H1 (cell line): ENCODE measurements at regions not wholly inside any gene's neighbourhood (a gene's known extent, or its start where the extent isn't known, plus 50 kb on each side); places are given as distances from the start of the nearest gene placed in this dataset.

Source experiments
- CTCF ChIA-PET: fragments of 300-600 bp; sonication (Branson Sonifier 250); formaldehyde crosslinking; loops from one replicate; lab custom pipeline; 2021; ENCODE audit not compliant: partially characterized antibody; lab: Charles Lee
- POLR2A ChIA-PET: fragments of 300-600 bp; sonication (Branson Sonifier 250); formaldehyde crosslinking; loops from one replicate; lab custom pipeline; 2021; ENCODE audit warnings: inconsistent platforms; ENCODE audit not compliant: partially characterized antibody; lab: Charles Lee
- DNase-seq, 2 experiments: peaks; one replicate each; pipeline versions ENCODE4 v3.0.0 to v3.0.0-alpha.2; 2010 to 2022; ENCODE audit warnings: low spot score in 2 of 2, low read depth in 1 of 2, mixed read lengths in 1 of 2
- FAIRE-seq: peaks from 2 replicates; lab custom pipeline; 2011; peaks lifted over from hg19 to GRCh38; lab: Jason Lieb, UNC
- H2AFZ ChIP-seq: 2 replicates; pipeline ENCODE4 v1.8.1; 2012; ENCODE audit warnings: low read length, inconsistent platforms
- H2AK5ac ChIP-seq: 2 replicates; pipeline ENCODE4 v1.6.1; 2013; ENCODE audit warnings: low read depth, low read length
- H2BK120ac ChIP-seq: replicated peaks from 2 replicates; pipeline ENCODE3; 2013; ENCODE audit warnings: low read depth, low read length, inconsistent platforms
- H2BK12ac ChIP-seq: 2 replicates; pipeline ENCODE4 v1.6.1; 2013; ENCODE audit warnings: low read depth, low read length
- H2BK15ac ChIP-seq: 2 replicates; pipeline ENCODE4 v1.6.1; 2013; ENCODE audit warnings: low read length
- H2BK20ac ChIP-seq: 2 replicates; pipeline ENCODE4 v1.6.1; 2013; ENCODE audit warnings: low read length
- H2BK5ac ChIP-seq: 2 replicates; pipeline ENCODE4 v1.6.1; 2013; ENCODE audit warnings: low read depth, low read length
- H3K14ac ChIP-seq: 2 replicates; pipeline ENCODE4 v1.6.1; 2013; ENCODE audit warnings: inconsistent platforms; ENCODE audit not compliant: insufficient read length
- H3K18ac ChIP-seq: 2 replicates; pipeline ENCODE4 v1.6.1; 2013; ENCODE audit warnings: low read length; ENCODE audit errors: extremely low read depth
- H3K23ac ChIP-seq: 2 replicates; pipeline ENCODE4 v1.6.1; 2013; ENCODE audit warnings: inconsistent platforms; ENCODE audit not compliant: insufficient read length
- H3K23me2 ChIP-seq: 2 replicates; pipeline ENCODE4 v1.6.1; 2013; ENCODE audit warnings: low read depth, low read length
- H3K27ac ChIP-seq: 2 replicates; pipeline ENCODE4 v1.6.1; 2011; ENCODE audit warnings: low read depth, low read length, inconsistent platforms
- H3K27me3 ChIP-seq, 4 experiments: replicated peaks in 1 of 4; 1 replicate in 1 of 4; 2 replicates in 3 of 4; pipeline versions ENCODE4 v1.6.1 to v1.8.1; 2011 to 2013; ENCODE audit warnings: low read length in 3 of 4, mild to moderate bottlenecking in 3 of 4, inconsistent platforms in 2 of 4, mixed read lengths in 2 of 4, moderate library complexity in 1 of 4; ENCODE audit not compliant: control insufficient read depth in 3 of 4, insufficient read depth in 3 of 4; ENCODE audit errors: extremely low read depth in 1 of 4
- H3K36me3 ChIP-seq, 4 experiments: 2 replicates each; pipeline versions ENCODE4 v1.6.1 to v1.8.1; 2011 to 2013; ENCODE audit warnings: mild to moderate bottlenecking in 4 of 4, low read length in 3 of 4, moderate library complexity in 2 of 4, control low read depth in 1 of 4, inconsistent platforms in 1 of 4; ENCODE audit not compliant: insufficient read depth in 4 of 4, control insufficient read depth in 2 of 4
- H3K4ac ChIP-seq: replicated peaks from 2 replicates; pipeline ENCODE3; 2013; ENCODE audit warnings: low read length, low read depth, mixed read lengths, inconsistent platforms; ENCODE audit not compliant: insufficient read length
- H3K4me1 ChIP-seq, 4 experiments: replicated peaks in 1 of 4; 1 replicate in 1 of 4; 2 replicates in 3 of 4; pipeline versions ENCODE4 v1.6.1 to v1.8.1; 2011 to 2013; ENCODE audit warnings: low read length in 3 of 4, inconsistent platforms in 2 of 4, mixed read lengths in 1 of 4; ENCODE audit not compliant: insufficient read depth in 4 of 4, control insufficient read depth in 3 of 4
- H3K4me2 ChIP-seq, 2 experiments: 2 replicates each; pipeline versions ENCODE4 v1.6.1 to v1.8.1; 2011 to 2013; ENCODE audit warnings: low read depth in 2 of 2, low read length in 2 of 2, control low read depth in 1 of 2, inconsistent platforms in 1 of 2, mild to moderate bottlenecking in 1 of 2; ENCODE audit not compliant: insufficient read depth in 1 of 2
- H3K4me3 ChIP-seq, 4 experiments: fragments of 200-600, 300-600 bp in 1 of 4; sonication (generic), shearing (Covaris generic), sonication (Bioruptor Twin) in 1 of 4; 2 replicates each; pipeline versions ENCODE4 v1.5.1 to v1.8.1; 2011 to 2016; ENCODE audit warnings: low read length in 4 of 4, low read depth in 3 of 4, control low read depth in 2 of 4, inconsistent platforms in 2 of 4, mild to moderate bottlenecking in 2 of 4, mixed read lengths in 1 of 4, moderate library complexity in 1 of 4; ENCODE audit not compliant: insufficient read depth in 2 of 4; ENCODE audit errors: extremely low read depth in 1 of 4
- H3K56ac ChIP-seq: replicated peaks from 2 replicates; pipeline ENCODE3; 2013; ENCODE audit warnings: low read depth, mild to moderate bottlenecking, mixed read lengths, low read length, inconsistent platforms; ENCODE audit not compliant: insufficient read length
- H3K79me1 ChIP-seq: 2 replicates; pipeline ENCODE4 v1.6.1; 2013; ENCODE audit warnings: low read depth, low read length, control low read depth
- H3K79me2 ChIP-seq, 2 experiments: 2 replicates each; pipeline versions ENCODE4 v1.6.1 to v1.8.1; 2012 to 2013; ENCODE audit warnings: low read length in 2 of 2, mild to moderate bottlenecking in 2 of 2, inconsistent platforms in 1 of 2; ENCODE audit not compliant: insufficient read depth in 2 of 2, control insufficient read depth in 1 of 2
- H3K9ac ChIP-seq, 4 experiments: replicated peaks in 1 of 4; 1 replicate in 1 of 4; 2 replicates in 3 of 4; pipeline versions ENCODE4 v1.6.1 to v1.8.1; 2011 to 2013; ENCODE audit warnings: low read depth in 3 of 4, low read length in 3 of 4, control low read depth in 2 of 4, mild to moderate bottlenecking in 2 of 4, moderate library complexity in 2 of 4, inconsistent platforms in 1 of 4; ENCODE audit errors: extremely low read depth in 1 of 4
- H3K9me3 ChIP-seq, 2 experiments: 2 replicates each; pipeline versions ENCODE4 v1.6.1 to v1.8.1; 2012 to 2013; ENCODE audit warnings: mild to moderate bottlenecking in 2 of 2, moderate library complexity in 2 of 2, control low read depth in 1 of 2, inconsistent platforms in 1 of 2, low read depth in 1 of 2, low read length in 1 of 2, mixed read lengths in 1 of 2; ENCODE audit not compliant: insufficient read depth in 2 of 2
- H4K20me1 ChIP-seq, 2 experiments: replicated peaks in 1 of 2; 2 replicates each; pipeline versions ENCODE3 to v1.8.1; 2011 to 2013; ENCODE audit warnings: inconsistent platforms in 2 of 2, low read length in 2 of 2, mild to moderate bottlenecking in 1 of 2; ENCODE audit not compliant: insufficient read depth in 2 of 2, control insufficient read depth in 1 of 2
- H4K5ac ChIP-seq: 2 replicates; pipeline ENCODE4 v1.6.1; 2013; ENCODE audit warnings: low read length, low read depth, mixed read lengths, inconsistent platforms; ENCODE audit not compliant: insufficient read length
- H4K8ac ChIP-seq: 2 replicates; pipeline ENCODE4 v1.8.0; 2013; ENCODE audit warnings: mild to moderate bottlenecking, moderate library complexity, low read length, inconsistent platforms; ENCODE audit not compliant: insufficient read depth; ENCODE audit errors: extremely low read depth
- H4K91ac ChIP-seq: replicated peaks from 2 replicates; pipeline ENCODE3; 2013; ENCODE audit warnings: low read length, mixed read lengths, inconsistent platforms; ENCODE audit not compliant: insufficient read length
- CEBPB ChIP-seq: IDR thresholded peaks from 2 replicates; pipeline ENCODE4 v1.6.1; 2012; ENCODE audit warnings: low read depth, low read length
- CREB1 ChIP-seq: IDR thresholded peaks from 2 replicates; pipeline ENCODE4 v1.6.1; 2012; ENCODE audit warnings: inconsistent platforms
- FOSL1 ChIP-seq: IDR thresholded peaks from 2 replicates; pipeline ENCODE4 v1.6.1; 2011; ENCODE audit warnings: mild to moderate bottlenecking, low read depth, low read length, moderate library complexity; ENCODE audit not compliant: insufficient read depth
- HDAC2 ChIP-seq, 2 experiments: fragments of 300-600 bp in 1 of 2; sonication (generic) in 1 of 2; IDR thresholded peaks; 2 replicates each; pipeline ENCODE4 v1.6.1; 2011 to 2012; ENCODE audit warnings: low read depth in 2 of 2, low read length in 2 of 2, mild to moderate bottlenecking in 2 of 2, moderate library complexity in 2 of 2, borderline replicate concordance in 1 of 2, inconsistent platforms in 1 of 2
- KDM4A ChIP-seq: IDR thresholded peaks from one replicate; pipeline ENCODE4 v1.7.1; 2012; ENCODE audit warnings: low read depth, mild to moderate bottlenecking, moderate library complexity, low read length, inconsistent platforms; ENCODE audit not compliant: severe bottlenecking
- KDM5A ChIP-seq: fragments of 200-600 bp; IDR thresholded peaks from 2 replicates; pipeline ENCODE4 v1.7.1; 2012; ENCODE audit warnings: mild to moderate bottlenecking, low read length, inconsistent platforms, mixed read lengths
- PHF8 ChIP-seq: fragments of 200-600 bp; sonication (generic); conservative IDR thresholded peaks from 2 replicates; pipeline ENCODE4 v1.7.1; 2012; ENCODE audit warnings: low read depth, mild to moderate bottlenecking, inconsistent platforms, low read length, moderate library complexity
- TAF7 ChIP-seq: optimal IDR thresholded peaks from 2 replicates; pipeline ENCODE3; 2011; ENCODE audit warnings: low read depth, mild to moderate bottlenecking, inconsistent platforms, low read length, moderate library complexity, borderline replicate concordance
- WGBS, 2 experiments: shearing (Covaris generic) in 1 of 2; methylation state at CpG; one replicate each; pipeline versions ENCODE4 v1.1.6 to v1.1.7; 2013 to 2015; ENCODE audit warnings: low lambda C conversion rate in 2 of 2, mixed read lengths in 2 of 2, inconsistent platforms in 1 of 2, low coverage in 1 of 2, missing lambda C conversion rate in 1 of 2; ENCODE audit not compliant: insufficient replicate concordance in 2 of 2, insufficient coverage in 1 of 2, insufficient read length in 1 of 2; ENCODE audit errors: extremely low coverage in 1 of 2, missing lambda C conversion rate in 1 of 2; 5-methylcytosine and 5-hydroxymethylcytosine counted together

DNA sequence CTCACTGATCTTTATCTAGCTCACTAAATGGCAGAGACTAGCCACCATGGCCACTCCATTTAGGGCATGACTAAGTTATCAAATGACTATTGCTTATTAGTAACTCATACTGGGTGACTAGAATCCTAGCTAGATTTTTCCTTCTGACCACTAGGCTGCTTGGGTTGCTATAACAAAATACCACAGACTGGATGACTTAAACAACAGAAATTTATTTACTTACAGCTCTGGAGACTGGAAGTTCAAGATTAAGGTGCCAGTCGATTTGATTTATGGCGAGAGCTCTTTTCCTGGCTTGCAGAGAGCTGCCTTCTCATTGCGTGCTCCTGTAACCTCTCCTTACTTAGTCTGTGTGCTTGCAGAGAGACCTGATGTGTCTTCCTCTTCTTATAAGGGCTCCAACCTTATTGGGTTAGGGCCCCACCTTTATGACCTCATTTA is 55.0 kb upstream of the APC start:
- Histone ChIP-seq H3K23ac (no peak overlapping the region), H3K36me3 (no peaks in the 10 kb centered on the region), H2BK12ac (no peak overlapping the region), H3K4me3 (no peak overlapping the region), H2AFZ (no peak overlapping the region), H3K23me2 (no peaks in the 10 kb centered on the region), H4K5ac (no peak overlapping the region), H2BK15ac (no peak overlapping the region), H3K56ac (no peak overlapping the region), H3K79me1 (no peaks in the 10 kb centered on the region), H2BK20ac (no peak overlapping the region), H3K79me2 (no peaks in the 10 kb centered on the region), H3K18ac (no peak overlapping the region), H4K8ac (no peak overlapping the region), H3K9ac (no peak overlapping the region), H2BK120ac (no peak overlapping the region), H4K20me1 (no peaks in the 10 kb centered on the region), H3K9me3 (no peaks in the 10 kb centered on the region), H3K4ac (no peak overlapping the region), H3K4me1 (no peaks in the 10 kb centered on the region; a peak in 1 of 7 replicates), H2BK5ac (no peak overlapping the region), H3K27ac (no peak overlapping the region), H3K14ac (no peak overlapping the region), H3K27me3 (peaks cover 0 to 1% (median 0%) of the 10 kb centered on the region in 4 experiments; a peak in 1 of 7 replicates), H4K91ac (no peak overlapping the region), H2AK5ac (no peak overlapping the region), H3K4me2 (no peak overlapping the region)
- ChIA-PET CTCF (interaction anchor here (0.7 to 1.3 kb wide), 4 partner anchors 9 to 132 kb away, joined by 3 to 7 read pairs (median 4); no protein-coding TSS in a partner anchor), POLR2A (no interaction called here)
- DNase-seq (no peak), FAIRE-seq (no peak)
- TF ChIP-seq TAF7 (no peak), KDM5A (no peak), KDM4A (no peak), PHF8 (no peak), CEBPB (no peak), CREB1 (no peak), HDAC2 (IDR thresholded peaks at IDR 0.05; ENCODE audit: borderline replicate concordance in 1 of 2, low read depth in 2 of 2, low read length in 2 of 2) (no peak), FOSL1 (no peak)
- 87% methylated on average over 3 of the region's 3 CpGs; no CpG with 5 or more reads in 1 of the 2 experiments for WGBS, 2 experiments
